Fibroblast of skin of left biceps (primary cell): ENCODE measurements at regions not wholly inside any gene's neighbourhood (a gene's known extent, or its start where the extent isn't known, plus 50 kb on each side); places are given as distances from the start of the nearest gene placed in this dataset.

Experiments used
- DNase-seq, 2 experiments: peaks; one replicate each; pipeline ENCODE4 v3.0.0-alpha.2; 2013; ENCODE audit warnings: low read depth in 2 of 2

GRCh38 chr14:101368629-101369028, 192.7 kb upstream of the DIO3 start:
- no peak for DNase-seq

- no peak for DNase-seq
Measured at GRCh38 chr14:101369194-101369915, 191.9 kb upstream of the DIO3 start.

GRCh38 chr14:101369916-101370592, 191.2 kb upstream of the DIO3 start:
- no peak for DNase-seq

- no peak for DNase-seq
Measured at GRCh38 chr14:101370593-101371569, 190.4 kb upstream of the DIO3 start.

GRCh38 chr14:101371799-101372793, 189.2 kb upstream of the DIO3 start:
- no peak for DNase-seq

- no peak for DNase-seq
Measured at GRCh38 chr14:101372894-101373620, 188.2 kb upstream of the DIO3 start.

- no peak for DNase-seq
Measured at GRCh38 chr14:101373690-101374295, 187.5 kb upstream of the DIO3 start.

GRCh38 chr14:101374373-101375338, 186.6 kb upstream of the DIO3 start:
- DNase-seq = no peak

GRCh38 chr14:101377069-101377468, 184.2 kb upstream of the DIO3 start:
- DNase-seq = no peak

GRCh38 chr14:101379842-101380241, 181.5 kb upstream of the DIO3 start:
- no peak for DNase-seq

- DNase-seq = no peak
Measured at GRCh38 chr14:101380512-101380911, 180.8 kb upstream of the DIO3 start.

GRCh38 chr14:101380940-101381339, 180.4 kb upstream of the DIO3 start:
- DNase-seq = no peak

- DNase-seq = no peak
Measured at GRCh38 chr14:101383737-101384338, 177.5 kb upstream of the DIO3 start.

- no peak for DNase-seq
Measured at GRCh38 chr14:101394374-101394773, 166.9 kb upstream of the DIO3 start.

GRCh38 chr14:101395779-101396178, 165.5 kb upstream of the DIO3 start:
- no peak for DNase-seq

- no peak for DNase-seq
Measured at GRCh38 chr14:101397206-101397605, 164.1 kb upstream of the DIO3 start.

GRCh38 chr14:101398011-101398410, 163.3 kb upstream of the DIO3 start:
- DNase-seq = no peak
